ENCODE measurements at regions not wholly inside any gene's neighbourhood (a gene's known extent, or its start where the extent isn't known, plus 50 kb on each side); places are given as distances from the start of the nearest gene placed in this dataset.

- H2AFZ ChIP-seq (ENCODE audit: low read length) = no peak overlapping the region
- no peaks in the 10 kb centered on the region for H3K9me3 ChIP-seq (replicated peaks; ENCODE audit: insufficient read depth, low read length)
- H3K4me1 ChIP-seq (ENCODE audit: low read length) = no peaks in the 10 kb centered on the region
- H3K9ac ChIP-seq (ENCODE audit: low read length) = no peak overlapping the region
- H3K79me2 ChIP-seq (ENCODE audit: low read length) = no peaks in the 10 kb centered on the region
- no peak for TF ChIP-seq CTCF (IDR thresholded peaks at IDR 0.05; ENCODE audit: low read length)
- no peak for TF ChIP-seq EZH2 (optimal IDR thresholded peaks at IDR 0.05; ENCODE audit: low read depth, low read length)
- TF ChIP-seq EZH2phosphoT487 (IDR thresholded peaks at IDR 0.05; ENCODE audit: low read length) = no peak
- no peaks in the 10 kb centered on the region for H4K20me1 ChIP-seq (ENCODE audit: insufficient read depth, low read length)
- no peak overlapping the region for H3K4me3 ChIP-seq (ENCODE audit: low read length)
- H3F3A ChIP-seq (ENCODE audit: insufficient read depth, low read length) = no peaks in the 10 kb centered on the region
- no peaks in the 10 kb centered on the region for H3K27me3 ChIP-seq (replicated peaks; ENCODE audit: insufficient read depth, low read length)
- H3K27ac ChIP-seq (ENCODE audit: low read length) = no peak overlapping the region
- no peaks in the 10 kb centered on the region for H3K9me2 ChIP-seq (replicated peaks; ENCODE audit: insufficient read depth, low read length)
- H3K4me2 ChIP-seq (ENCODE audit: low read depth, low read length) = no peak overlapping the region
- H3K36me3 ChIP-seq (replicated peaks; ENCODE audit: insufficient read depth, low read length) = no peaks in the 10 kb centered on the region
- DNase-seq = no peak
These were observed 412.3 kb downstream of the RNF144A start for GRCh38 chr2:7329465-7329864.

GRCh38 chr2:7333189-7333765, 416.1 kb downstream of the RNF144A start:
- no peaks in the 10 kb centered on the region for H3F3A ChIP-seq (ENCODE audit: insufficient read depth, low read length)
- H3K4me3 ChIP-seq (ENCODE audit: low read length) = no peak overlapping the region
- H3K9ac ChIP-seq (ENCODE audit: low read length) = no peak overlapping the region
- no peak overlapping the region for H3K27ac ChIP-seq (ENCODE audit: low read length)
- H4K20me1 ChIP-seq (ENCODE audit: insufficient read depth, low read length) = no peaks in the 10 kb centered on the region
- no peaks in the 10 kb centered on the region for H3K27me3 ChIP-seq (replicated peaks; ENCODE audit: insufficient read depth, low read length)
- H3K4me1 ChIP-seq (ENCODE audit: low read length) = no peaks in the 10 kb centered on the region
- no peaks in the 10 kb centered on the region for H3K9me2 ChIP-seq (replicated peaks; ENCODE audit: insufficient read depth, low read length)
- H3K4me2 ChIP-seq (ENCODE audit: low read depth, low read length) = no peak overlapping the region
- no peak for DNase-seq
- H3K79me2 ChIP-seq (ENCODE audit: low read length) = no peaks in the 10 kb centered on the region
- H3K36me3 ChIP-seq (replicated peaks; ENCODE audit: insufficient read depth, low read length) = no peaks in the 10 kb centered on the region
- TF ChIP-seq EZH2phosphoT487 (IDR thresholded peaks at IDR 0.05; ENCODE audit: low read length) = no peak
- TF ChIP-seq CTCF (IDR thresholded peaks at IDR 0.05; ENCODE audit: low read length) = no peak
- no peak for TF ChIP-seq EZH2 (optimal IDR thresholded peaks at IDR 0.05; ENCODE audit: low read depth, low read length)
- no peaks in the 10 kb centered on the region for H3K9me3 ChIP-seq (replicated peaks; ENCODE audit: insufficient read depth, low read length)
- no peak overlapping the region for H2AFZ ChIP-seq (ENCODE audit: low read length)

GRCh38 chr2:7333960-7334493, 416.8 kb downstream of the RNF144A start:
- Histone ChIP-seq H3K27ac (ENCODE audit: low read length) (no peak overlapping the region), H3K4me3 (ENCODE audit: low read length) (no peak overlapping the region), H3K79me2 (ENCODE audit: low read length) (no peaks in the 10 kb centered on the region), H3F3A (ENCODE audit: insufficient read depth, low read length) (no peaks in the 10 kb centered on the region), H4K20me1 (ENCODE audit: insufficient read depth, low read length) (no peaks in the 10 kb centered on the region), H3K9me2 (replicated peaks; ENCODE audit: insufficient read depth, low read length) (no peaks in the 10 kb centered on the region), H2AFZ (ENCODE audit: low read length) (no peak overlapping the region), H3K9ac (ENCODE audit: low read length) (no peak overlapping the region), H3K36me3 (replicated peaks; ENCODE audit: insufficient read depth, low read length) (no peaks in the 10 kb centered on the region), H3K4me2 (ENCODE audit: low read depth, low read length) (no peak overlapping the region), H3K4me1 (ENCODE audit: low read length) (no peaks in the 10 kb centered on the region), H3K27me3 (replicated peaks; ENCODE audit: insufficient read depth, low read length) (no peaks in the 10 kb centered on the region), H3K9me3 (replicated peaks; ENCODE audit: insufficient read depth, low read length) (no peaks in the 10 kb centered on the region)
- no peak for DNase-seq
- TF ChIP-seq EZH2phosphoT487 (IDR thresholded peaks at IDR 0.05; ENCODE audit: low read length) = no peak
- no peak for TF ChIP-seq EZH2 (optimal IDR thresholded peaks at IDR 0.05; ENCODE audit: low read depth, low read length)
- TF ChIP-seq CTCF (IDR thresholded peaks at IDR 0.05; ENCODE audit: low read length) = no peak
